Stimulated activated naive CD8-positive, alpha-beta T cell treated with anti-CD3 and anti-CD28 coated beads, Interleukin-15, amount 100 ng/mL, for 72 hours (primary cell): ENCODE measurements at regions not wholly inside any gene's neighbourhood (a gene's known extent, or its start where the extent isn't known, plus 50 kb on each side); places are given as distances from the start of the nearest gene placed in this dataset.
A peak's percentile ranks its signal among the peaks of the same experiment; 100 is the strongest.

Experiments
- ATAC-seq: fragments of 150-1000 bp; cut with Tn5 transposase; 2 replicates; pipeline ENCODE4 v1.10.0; 2021; ENCODE audit warnings: mild to moderate bottlenecking, moderate library complexity
- DNase-seq, 2 donors: peaks; one replicate each; pipeline ENCODE4 v3.0.0; 2021 to 2022
- H3K27ac Mint-ChIP-seq, 2 donors: one replicate each; pipeline ENCODE4 v1.8.0; 2022; ENCODE audit warnings: mild to moderate bottlenecking in 2 of 2, mixed read lengths in 2 of 2, moderate library complexity in 2 of 2
- H3K27me3 Mint-ChIP-seq: one replicate; pipeline ENCODE4 v1.8.0; 2022; ENCODE audit warnings: mixed read lengths
- H3K4me1 Mint-ChIP-seq: one replicate; pipeline ENCODE4 v1.8.0; 2022; ENCODE audit warnings: mild to moderate bottlenecking, mixed read lengths
- H3K4me3 Mint-ChIP-seq, 2 donors: one replicate each; pipeline ENCODE4 v1.8.0; 2022; ENCODE audit warnings: mild to moderate bottlenecking in 2 of 2, mixed read lengths in 2 of 2, moderate library complexity in 1 of 2
- H3K9me3 Mint-ChIP-seq, 2 donors: one replicate each; pipeline ENCODE4 v1.8.0; 2022; ENCODE audit warnings: mixed read lengths in 2 of 2

GRCh38 chr20:24735263-24735662 lies 213.8 kb upstream of the CST7 start:
- no peak overlapping the region for H3K27ac Mint-ChIP-seq

GRCh38 chr20:24736131-24736843 lies 212.8 kb upstream of the CST7 start:
- Mint-ChIP-seq H3K4me3 (no peak overlapping the region), H3K4me1 (peaks cover 19% of the 10 kb centered on the region), H3K27ac (no peak overlapping the region), H3K9me3 (no peaks in the 10 kb centered on the region), H3K27me3 (no peaks in the 10 kb centered on the region)
- ATAC-seq = no peak
- DNase-seq = no peak

More at GRCh38 chr20:24735263-24735662, 213.8 kb upstream of the CST7 start:
- ATAC-seq (no peak), DNase-seq (no peak)
- H3K4me1 Mint-ChIP-seq = peaks cover 12% of the 10 kb centered on the region
- H3K27me3 Mint-ChIP-seq = no peaks in the 10 kb centered on the region
- H3K9me3 Mint-ChIP-seq = no peaks in the 10 kb centered on the region
- H3K4me3 Mint-ChIP-seq = no peak overlapping the region

GRCh38 chr20:24736844-24737211 lies 212.2 kb upstream of the CST7 start:
- DNase-seq = no peak
- H3K27me3 Mint-ChIP-seq = no peaks in the 10 kb centered on the region
- H3K27ac Mint-ChIP-seq = no peak overlapping the region
- H3K4me3 Mint-ChIP-seq = no peak overlapping the region
- H3K4me1 Mint-ChIP-seq = peaks cover 19% of the 10 kb centered on the region
- no peak for ATAC-seq
- H3K9me3 Mint-ChIP-seq = no peaks in the 10 kb centered on the region

- no peaks in the 10 kb centered on the region for H3K9me3 Mint-ChIP-seq
- ATAC-seq = peak; percentile 22
- no peak for DNase-seq
- H3K4me1 Mint-ChIP-seq = peaks cover 19% of the 10 kb centered on the region
- no peaks in the 10 kb centered on the region for H3K27me3 Mint-ChIP-seq
- H3K4me3 Mint-ChIP-seq = no peak overlapping the region
- no peak overlapping the region for H3K27ac Mint-ChIP-seq
Observed at GRCh38 chr20:24737212-24737850, 211.7 kb upstream of the CST7 start.

GRCh38 chr20:24738058-24738775 lies 210.9 kb upstream of the CST7 start:
- Mint-ChIP-seq H3K4me3 (no peak overlapping the region), H3K27ac (no peak overlapping the region), H3K9me3 (no peaks in the 10 kb centered on the region), H3K4me1 (peaks cover 19% of the 10 kb centered on the region), H3K27me3 (no peaks in the 10 kb centered on the region)
- peak; percentile 10 for ATAC-seq
- no peak for DNase-seq

GRCh38 chr20:24738981-24739633 lies 210.0 kb upstream of the CST7 start:
- H3K9me3 Mint-ChIP-seq = no peaks in the 10 kb centered on the region
- DNase-seq (peak in 1 of 2 donors; percentile 12), ATAC-seq (peak; percentile 54)
- peak overlapping the region; percentile 94 to 99 for H3K27ac Mint-ChIP-seq
- no peaks in the 10 kb centered on the region for H3K27me3 Mint-ChIP-seq
- H3K4me1 Mint-ChIP-seq = peaks cover 19% of the 10 kb centered on the region
- peak overlapping the region; percentile 36 to 72 for H3K4me3 Mint-ChIP-seq

GRCh38 chr20:24739746-24740145 lies 209.3 kb upstream of the CST7 start:
- H3K9me3 Mint-ChIP-seq = no peaks in the 10 kb centered on the region
- H3K4me1 Mint-ChIP-seq = peaks cover 19% of the 10 kb centered on the region
- H3K27ac Mint-ChIP-seq = peak overlapping the region; percentile 94 to 99
- peak overlapping the region; percentile 36 to 72 for H3K4me3 Mint-ChIP-seq
- DNase-seq (no peak), ATAC-seq (no peak)
- no peaks in the 10 kb centered on the region for H3K27me3 Mint-ChIP-seq

GRCh38 chr20:24741493-24742072 lies 207.5 kb upstream of the CST7 start:
- Mint-ChIP-seq H3K4me3 (no peak overlapping the region), H3K27ac (no peak overlapping the region), H3K27me3 (no peaks in the 10 kb centered on the region), H3K9me3 (no peaks in the 10 kb centered on the region), H3K4me1 (peaks cover 19% of the 10 kb centered on the region)
- DNase-seq (no peak), ATAC-seq (no peak)

- DNase-seq (no peak), ATAC-seq (no peak)
- Mint-ChIP-seq H3K27ac (no peak overlapping the region), H3K27me3 (no peaks in the 10 kb centered on the region), H3K9me3 (no peaks in the 10 kb centered on the region), H3K4me1 (peaks cover 23% of the 10 kb centered on the region), H3K4me3 (no peak overlapping the region)
Observed at GRCh38 chr20:24742436-24742835, 206.6 kb upstream of the CST7 start.

- no peak for DNase-seq
- H3K9me3 Mint-ChIP-seq = no peaks in the 10 kb centered on the region
- no peak for ATAC-seq
- no peak overlapping the region for H3K4me3 Mint-ChIP-seq
- H3K27ac Mint-ChIP-seq = no peak overlapping the region
- peaks cover under 1% of the 10 kb centered on the region for H3K27me3 Mint-ChIP-seq
- peaks cover 29% of the 10 kb centered on the region for H3K4me1 Mint-ChIP-seq
Observed at GRCh38 chr20:24742989-24743388, 206.1 kb upstream of the CST7 start.

GRCh38 chr20:24743641-24744040 lies 205.4 kb upstream of the CST7 start:
- no peak overlapping the region for H3K27ac Mint-ChIP-seq
- peaks cover 29% of the 10 kb centered on the region for H3K4me1 Mint-ChIP-seq
- DNase-seq = no peak
- no peak overlapping the region for H3K4me3 Mint-ChIP-seq
- ATAC-seq = no peak
- peaks cover 7% of the 10 kb centered on the region for H3K27me3 Mint-ChIP-seq
- no peaks in the 10 kb centered on the region for H3K9me3 Mint-ChIP-seq

- DNase-seq = no peak
- H3K4me1 Mint-ChIP-seq = peaks cover 18% of the 10 kb centered on the region
- H3K27ac Mint-ChIP-seq = no peak overlapping the region
- no peak overlapping the region for H3K4me3 Mint-ChIP-seq
- H3K9me3 Mint-ChIP-seq = no peaks in the 10 kb centered on the region
- no peak for ATAC-seq
- H3K27me3 Mint-ChIP-seq = peaks cover 10% of the 10 kb centered on the region
Observed at GRCh38 chr20:24744747-24745146, 204.3 kb upstream of the CST7 start.

GRCh38 chr20:24745206-24745605 lies 203.9 kb upstream of the CST7 start:
- Mint-ChIP-seq H3K27me3 (peaks cover 10% of the 10 kb centered on the region), H3K4me1 (peaks cover 18% of the 10 kb centered on the region), H3K9me3 (no peaks in the 10 kb centered on the region), H3K4me3 (no peak overlapping the region), H3K27ac (no peak overlapping the region)
- no peak for DNase-seq
- ATAC-seq = no peak

- no peak overlapping the region for H3K4me3 Mint-ChIP-seq
- peaks cover 10% of the 10 kb centered on the region for H3K27me3 Mint-ChIP-seq
- peaks cover 13% of the 10 kb centered on the region for H3K4me1 Mint-ChIP-seq
- no peaks in the 10 kb centered on the region for H3K9me3 Mint-ChIP-seq
- H3K27ac Mint-ChIP-seq = no peak overlapping the region
- DNase-seq (no peak), ATAC-seq (no peak)
Observed at GRCh38 chr20:24745617-24746350, 203.3 kb upstream of the CST7 start.

GRCh38 chr20:24746351-24746685 lies 202.8 kb upstream of the CST7 start:
- peaks cover 11% of the 10 kb centered on the region for H3K4me1 Mint-ChIP-seq
- ATAC-seq (no peak), DNase-seq (no peak)
- peaks cover 10% of the 10 kb centered on the region for H3K27me3 Mint-ChIP-seq
- no peak overlapping the region for H3K27ac Mint-ChIP-seq
- no peak overlapping the region for H3K4me3 Mint-ChIP-seq
- H3K9me3 Mint-ChIP-seq = no peaks in the 10 kb centered on the region
